ENCODE measurements at regions not wholly inside any gene's neighbourhood (a gene's known extent, or its start where the extent isn't known, plus 50 kb on each side); places are given as distances from the start of the nearest gene placed in this dataset.

DNA sequence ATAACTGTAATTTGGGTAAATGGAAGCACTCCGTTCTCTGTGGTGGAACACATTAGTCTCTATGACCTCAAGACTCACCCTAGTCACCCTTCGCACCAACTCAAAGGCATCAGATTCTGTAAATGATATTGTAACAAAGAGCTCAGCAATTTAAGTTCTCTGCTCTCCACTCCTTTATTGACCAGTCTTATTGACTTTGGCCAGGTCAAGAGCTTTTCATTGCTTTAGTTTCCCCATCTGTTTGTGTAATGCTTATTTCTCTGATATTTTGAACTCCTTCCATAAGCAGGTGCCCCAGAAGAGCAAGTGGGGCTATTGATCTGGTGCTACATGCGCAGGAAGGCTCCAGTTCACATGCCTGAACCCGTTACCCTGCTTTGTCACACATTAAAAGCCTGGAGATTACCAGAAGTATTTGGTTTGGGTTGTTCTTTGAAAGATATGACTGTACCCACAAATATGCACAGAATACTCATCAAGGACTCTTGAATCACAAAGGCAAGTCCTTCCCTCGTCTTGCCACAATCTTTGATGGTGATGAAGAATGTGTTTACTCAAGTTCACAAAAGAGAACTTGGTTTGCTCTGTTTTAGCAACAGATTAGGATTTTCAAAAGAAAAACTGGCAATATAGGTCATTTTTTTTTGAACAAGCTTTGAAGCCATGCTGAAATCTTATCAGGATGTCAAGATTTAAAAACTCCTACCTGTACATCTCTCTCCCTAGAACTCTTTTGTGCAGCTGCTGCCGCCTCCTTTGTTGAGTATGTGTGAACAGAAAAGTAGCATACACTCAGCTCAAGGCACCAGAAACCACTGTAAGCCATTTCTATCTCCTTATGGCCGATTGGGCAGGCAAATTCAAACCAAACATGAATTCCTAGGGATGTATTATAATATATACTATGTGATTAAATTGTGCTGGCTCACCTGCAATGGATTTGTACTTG lies 193.9 kb downstream of the BCAT1 start (continued):
- TF ChIP-seq, protein P1, sequence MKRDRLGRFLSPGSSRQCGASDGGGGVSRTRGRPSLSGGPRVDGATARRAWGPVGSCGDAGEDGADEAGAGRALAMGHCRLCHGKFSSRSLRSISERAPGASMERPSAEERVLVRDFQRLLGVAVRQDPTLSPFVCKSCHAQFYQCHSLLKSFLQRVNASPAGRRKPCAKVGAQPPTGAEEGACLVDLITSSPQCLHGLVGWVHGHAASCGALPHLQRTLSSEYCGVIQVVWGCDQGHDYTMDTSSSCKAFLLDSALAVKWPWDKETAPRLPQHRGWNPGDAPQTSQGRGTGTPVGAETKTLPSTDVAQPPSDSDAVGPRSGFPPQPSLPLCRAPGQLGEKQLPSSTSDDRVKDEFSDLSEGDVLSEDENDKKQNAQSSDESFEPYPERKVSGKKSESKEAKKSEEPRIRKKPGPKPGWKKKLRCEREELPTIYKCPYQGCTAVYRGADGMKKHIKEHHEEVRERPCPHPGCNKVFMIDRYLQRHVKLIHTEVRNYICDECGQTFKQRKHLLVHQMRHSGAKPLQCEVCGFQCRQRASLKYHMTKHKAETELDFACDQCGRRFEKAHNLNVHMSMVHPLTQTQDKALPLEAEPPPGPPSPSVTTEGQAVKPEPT (CRISPR knock-in tag; IDR thresholded peaks at IDR 0.05; ENCODE audit: low read depth) = no peak
- TF ChIP-seq THAP11 (CRISPR knock-in tag; IDR thresholded peaks at IDR 0.05) = peak; percentile 33; the same call in 1 of the 2 replicates
- no peak for TF ChIP-seq ZNF326 (CRISPR knock-in tag; IDR thresholded peaks at IDR 0.05; ENCODE audit: borderline replicate concordance)
- peak; percentile 96 for TF ChIP-seq NR2F2 (IDR thresholded peaks at IDR 0.05; ENCODE audit: borderline replicate concordance, low read depth)
- TF ChIP-seq ZNF777 (CRISPR knock-in tag; IDR thresholded peaks at IDR 0.05) = no peak
- TF ChIP-seq, protein P2, sequence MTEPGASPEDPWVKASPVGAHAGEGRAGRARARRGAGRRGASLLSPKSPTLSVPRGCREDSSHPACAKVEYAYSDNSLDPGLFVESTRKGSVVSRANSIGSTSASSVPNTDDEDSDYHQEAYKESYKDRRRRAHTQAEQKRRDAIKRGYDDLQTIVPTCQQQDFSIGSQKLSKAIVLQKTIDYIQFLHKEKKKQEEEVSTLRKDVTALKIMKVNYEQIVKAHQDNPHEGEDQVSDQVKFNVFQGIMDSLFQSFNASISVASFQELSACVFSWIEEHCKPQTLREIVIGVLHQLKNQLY (CRISPR knock-in tag; IDR thresholded peaks at IDR 0.05) = peak; percentile 86
- peak; percentile 66; the same call in 1 of the 2 replicates for TF ChIP-seq HMG20B (CRISPR knock-in tag; conservative IDR thresholded peaks at IDR 0.05)
- peak; percentile 97 for TF ChIP-seq NFIC (IDR thresholded peaks at IDR 0.05; ENCODE audit: low read length)
- no peak for TF ChIP-seq ZBTB38 (CRISPR knock-in tag; IDR thresholded peaks at IDR 0.05)
- peak; percentile 97 for TF ChIP-seq ISL2 (CRISPR knock-in tag; IDR thresholded peaks at IDR 0.05)
- TF ChIP-seq TBX2 (CRISPR knock-in tag; IDR thresholded peaks at IDR 0.05; ENCODE audit: borderline replicate concordance) = peak; percentile 66
- no peak for TF ChIP-seq AGO2 (optimal IDR thresholded peaks at IDR 0.05; ENCODE audit: low read depth, low read length)
- TF ChIP-seq, protein P3, sequence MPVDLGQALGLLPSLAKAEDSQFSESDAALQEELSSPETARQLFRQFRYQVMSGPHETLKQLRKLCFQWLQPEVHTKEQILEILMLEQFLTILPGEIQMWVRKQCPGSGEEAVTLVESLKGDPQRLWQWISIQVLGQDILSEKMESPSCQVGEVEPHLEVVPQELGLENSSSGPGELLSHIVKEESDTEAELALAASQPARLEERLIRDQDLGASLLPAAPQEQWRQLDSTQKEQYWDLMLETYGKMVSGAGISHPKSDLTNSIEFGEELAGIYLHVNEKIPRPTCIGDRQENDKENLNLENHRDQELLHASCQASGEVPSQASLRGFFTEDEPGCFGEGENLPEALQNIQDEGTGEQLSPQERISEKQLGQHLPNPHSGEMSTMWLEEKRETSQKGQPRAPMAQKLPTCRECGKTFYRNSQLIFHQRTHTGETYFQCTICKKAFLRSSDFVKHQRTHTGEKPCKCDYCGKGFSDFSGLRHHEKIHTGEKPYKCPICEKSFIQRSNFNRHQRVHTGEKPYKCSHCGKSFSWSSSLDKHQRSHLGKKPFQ (CRISPR knock-in tag; IDR thresholded peaks at IDR 0.05; ENCODE audit: insufficient replicate concordance) = no peak
- TF ChIP-seq, protein P4, sequence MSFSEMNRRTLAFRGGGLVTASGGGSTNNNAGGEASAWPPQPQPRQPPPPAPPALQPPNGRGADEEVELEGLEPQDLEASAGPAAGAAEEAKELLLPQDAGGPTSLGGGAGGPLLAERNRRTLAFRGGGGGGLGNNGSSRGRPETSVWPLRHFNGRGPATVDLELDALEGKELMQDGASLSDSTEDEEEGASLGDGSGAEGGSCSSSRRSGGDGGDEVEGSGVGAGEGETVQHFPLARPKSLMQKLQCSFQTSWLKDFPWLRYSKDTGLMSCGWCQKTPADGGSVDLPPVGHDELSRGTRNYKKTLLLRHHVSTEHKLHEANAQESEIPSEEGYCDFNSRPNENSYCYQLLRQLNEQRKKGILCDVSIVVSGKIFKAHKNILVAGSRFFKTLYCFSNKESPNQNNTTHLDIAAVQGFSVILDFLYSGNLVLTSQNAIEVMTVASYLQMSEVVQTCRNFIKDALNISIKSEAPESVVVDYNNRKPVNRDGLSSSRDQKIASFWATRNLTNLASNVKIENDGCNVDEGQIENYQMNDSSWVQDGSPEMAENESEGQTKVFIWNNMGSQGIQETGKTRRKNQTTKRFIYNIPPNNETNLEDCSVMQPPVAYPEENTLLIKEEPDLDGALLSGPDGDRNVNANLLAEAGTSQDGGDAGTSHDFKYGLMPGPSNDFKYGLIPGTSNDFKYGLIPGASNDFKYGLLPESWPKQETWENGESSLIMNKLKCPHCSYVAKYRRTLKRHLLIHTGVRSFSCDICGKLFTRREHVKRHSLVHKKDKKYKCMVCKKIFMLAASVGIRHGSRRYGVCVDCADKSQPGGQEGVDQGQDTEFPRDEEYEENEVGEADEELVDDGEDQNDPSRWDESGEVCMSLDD (CRISPR knock-in tag; IDR thresholded peaks at IDR 0.05; ENCODE audit: borderline replicate concordance) = peak; percentile 71; the same call in 1 of the 2 replicates
- TF ChIP-seq HOXA3 (CRISPR knock-in tag; IDR thresholded peaks at IDR 0.05) = peak; percentile 44; the same call in 1 of the 2 replicates
- TF ChIP-seq, protein P5, sequence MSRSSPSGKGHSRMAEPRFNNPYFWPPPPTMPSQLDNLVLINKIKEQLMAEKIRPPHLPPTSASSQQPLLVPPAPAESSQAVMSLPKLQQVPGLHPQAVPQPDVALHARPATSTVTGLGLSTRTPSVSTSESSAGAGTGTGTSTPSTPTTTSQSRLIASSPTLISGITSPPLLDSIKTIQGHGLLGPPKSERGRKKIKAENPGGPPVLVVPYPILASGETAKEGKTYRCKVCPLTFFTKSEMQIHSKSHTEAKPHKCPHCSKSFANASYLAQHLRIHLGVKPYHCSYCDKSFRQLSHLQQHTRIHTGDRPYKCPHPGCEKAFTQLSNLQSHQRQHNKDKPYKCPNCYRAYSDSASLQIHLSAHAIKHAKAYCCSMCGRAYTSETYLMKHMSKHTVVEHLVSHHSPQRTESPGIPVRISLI (CRISPR knock-in tag; IDR thresholded peaks at IDR 0.05; ENCODE audit: borderline replicate concordance) = peak; percentile 65
- no peak for TF ChIP-seq ELF1 (CRISPR knock-in tag; IDR thresholded peaks at IDR 0.05)
- TF ChIP-seq GFI1 (CRISPR knock-in tag; IDR thresholded peaks at IDR 0.05; ENCODE audit: borderline replicate concordance) = peak; percentile 86
- TF ChIP-seq SKI (IDR thresholded peaks at IDR 0.05; ENCODE audit: partially characterized antibody) = no peak
- TF ChIP-seq NCOA2 (CRISPR knock-in tag; IDR thresholded peaks at IDR 0.05) = peak; percentile 94
- peak; percentile 94 for TF ChIP-seq ONECUT2 (CRISPR knock-in tag; IDR thresholded peaks at IDR 0.05)
- TF ChIP-seq ZNF672 (CRISPR knock-in tag; IDR thresholded peaks at IDR 0.05) = no peak
- TF ChIP-seq FOSL2 (CRISPR knock-in tag; IDR thresholded peaks at IDR 0.05) = peak; percentile 95

All from HepG2 (cell line).